SKM-1 (cell line): ENCODE measurements at regions not wholly inside any gene's neighbourhood (a gene's known extent, or its start where the extent isn't known, plus 50 kb on each side); places are given as distances from the start of the nearest gene placed in this dataset.

Experiments used
- DNase-seq: peaks from one replicate; lab custom pipeline; 2025; ENCODE audit not compliant: unreplicated experiment; lab: John Stamatoyannopoulos, UW

DNA sequence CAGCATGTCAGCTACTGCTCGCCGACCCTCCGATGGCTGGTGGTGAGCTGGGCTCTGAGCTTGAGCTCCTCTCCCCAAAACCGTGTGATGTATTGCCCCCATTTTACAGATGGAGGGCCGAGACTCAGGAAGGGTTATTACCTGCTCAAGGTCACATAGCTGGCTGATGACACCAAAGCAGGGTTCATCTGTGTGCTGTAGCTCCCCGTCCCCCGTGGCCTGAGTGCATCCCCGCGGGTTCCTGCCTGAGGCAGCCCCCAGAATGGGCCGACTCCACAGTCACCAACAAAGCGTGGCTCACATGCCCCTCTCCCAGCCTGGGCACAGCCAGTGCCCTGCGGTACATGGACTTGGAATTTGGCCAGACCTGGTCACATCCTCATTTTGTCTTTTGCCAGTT lies 198.6 kb downstream of the TFCP2L1 start:
- no peak for DNase-seq

DNA sequence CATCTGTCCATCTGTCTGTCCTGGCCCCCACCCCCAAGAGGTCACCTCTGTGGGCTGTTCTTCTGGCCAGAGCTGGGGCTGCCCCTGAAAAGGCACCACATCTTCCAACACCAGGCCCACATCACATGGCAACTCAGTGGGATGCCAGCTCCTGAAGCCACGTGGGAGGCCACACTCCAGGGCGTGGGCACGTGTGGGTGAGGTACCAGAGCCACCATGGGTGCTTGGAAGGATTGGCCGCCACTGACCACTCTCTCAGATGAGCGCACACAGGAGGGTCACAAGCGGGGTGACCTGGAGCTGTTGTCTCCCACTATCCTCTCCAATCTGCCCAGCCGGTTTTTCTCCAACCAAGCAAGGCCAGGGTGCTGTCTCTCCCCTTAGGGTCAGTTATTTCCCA lies 197.9 kb downstream of the TFCP2L1 start:
- DNase-seq = no peak

DNA sequence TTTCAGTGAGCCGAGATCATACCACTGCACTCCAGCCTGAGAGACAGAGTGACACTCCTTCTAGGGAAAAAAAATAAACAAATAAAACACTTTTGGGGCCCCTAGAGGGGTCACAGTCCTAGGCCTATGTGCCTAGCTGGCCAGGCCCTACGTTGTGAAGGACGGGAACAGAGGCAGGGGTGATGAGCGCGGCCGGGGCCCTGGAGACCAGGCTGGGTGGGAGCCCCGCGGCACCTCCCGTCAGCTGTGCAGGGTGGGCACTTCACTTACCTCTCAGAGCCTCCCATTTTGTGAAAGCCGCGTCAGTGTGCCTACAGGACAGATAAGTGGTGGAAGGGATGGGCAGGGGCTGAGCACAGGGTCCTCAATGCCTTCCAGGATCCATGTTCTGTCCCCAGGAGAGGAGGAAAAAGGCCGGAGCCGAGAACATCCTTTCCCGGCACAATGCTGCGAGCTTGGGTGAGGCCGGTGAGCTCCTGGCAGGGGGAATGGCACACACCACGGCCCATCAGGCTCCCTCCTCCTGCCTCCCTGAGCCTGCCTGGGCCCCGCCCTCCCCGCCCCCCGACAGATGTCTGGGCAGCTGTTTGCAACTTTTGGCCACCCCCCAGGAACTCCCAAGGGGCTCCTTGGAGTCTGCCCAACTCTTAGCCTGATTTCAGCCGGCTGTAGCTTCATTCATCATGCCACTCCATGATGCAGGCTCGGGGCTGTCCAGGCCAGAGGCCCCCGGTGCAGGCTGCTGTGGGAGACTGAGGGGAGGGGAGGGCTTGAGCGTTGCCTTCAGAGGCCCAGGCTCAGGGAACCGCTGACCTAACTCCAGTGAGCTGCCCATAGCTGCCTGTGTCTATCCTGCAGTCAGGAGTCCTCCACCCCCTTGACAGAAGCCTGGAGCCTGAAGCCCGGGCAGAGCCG lies 196.5 kb downstream of the TFCP2L1 start:
- DNase-seq = no peak

DNA sequence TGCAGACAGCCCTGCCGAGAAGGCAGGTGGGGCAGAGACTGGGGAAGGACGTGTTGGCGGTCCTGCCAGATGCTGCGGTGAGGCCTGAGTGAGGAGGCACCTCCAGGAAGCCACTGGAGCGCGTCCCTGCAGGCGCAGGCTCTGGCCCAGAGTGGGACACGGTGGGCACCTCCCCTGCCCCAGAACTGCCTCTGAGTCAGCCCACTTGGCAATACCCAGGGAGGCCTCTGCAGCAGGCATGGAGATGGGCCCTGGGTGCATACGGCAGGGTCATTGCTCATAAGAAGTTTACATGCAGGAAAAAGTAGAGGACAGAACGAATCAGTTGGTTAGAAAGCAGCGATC lies 195.9 kb downstream of the TFCP2L1 start:
- DNase-seq = no peak

DNA sequence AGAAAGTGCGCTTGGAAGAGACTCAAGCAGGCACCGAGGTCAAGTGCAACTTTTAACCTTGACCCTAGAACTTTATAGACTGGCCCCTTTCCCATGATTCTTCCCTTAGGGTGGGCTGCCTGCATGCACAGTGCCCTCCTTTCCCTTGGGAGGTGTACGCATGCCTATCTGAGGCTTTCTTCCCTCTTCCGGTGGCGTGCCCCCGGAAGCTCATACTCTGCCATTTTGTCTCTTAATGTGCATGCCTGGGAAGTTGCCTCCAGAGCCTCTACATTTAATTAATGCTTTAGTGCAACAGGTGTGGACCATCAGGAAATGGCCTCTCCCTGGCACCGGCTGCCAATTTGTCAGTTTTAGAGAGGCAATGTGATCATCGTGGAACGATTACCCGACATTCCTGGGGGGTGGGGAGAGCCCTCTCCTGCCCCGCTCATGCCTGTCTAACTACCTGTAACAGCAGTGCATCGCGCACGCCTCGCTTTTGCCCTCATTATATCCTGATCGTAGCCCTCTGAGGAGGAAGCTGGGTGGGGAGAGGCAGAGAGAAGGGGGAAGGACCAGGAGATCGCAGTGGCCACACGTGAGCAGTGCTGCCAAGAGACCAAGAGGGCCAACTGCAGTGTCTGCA lies 194.8 kb downstream of the TFCP2L1 start:
- no peak for DNase-seq

DNA sequence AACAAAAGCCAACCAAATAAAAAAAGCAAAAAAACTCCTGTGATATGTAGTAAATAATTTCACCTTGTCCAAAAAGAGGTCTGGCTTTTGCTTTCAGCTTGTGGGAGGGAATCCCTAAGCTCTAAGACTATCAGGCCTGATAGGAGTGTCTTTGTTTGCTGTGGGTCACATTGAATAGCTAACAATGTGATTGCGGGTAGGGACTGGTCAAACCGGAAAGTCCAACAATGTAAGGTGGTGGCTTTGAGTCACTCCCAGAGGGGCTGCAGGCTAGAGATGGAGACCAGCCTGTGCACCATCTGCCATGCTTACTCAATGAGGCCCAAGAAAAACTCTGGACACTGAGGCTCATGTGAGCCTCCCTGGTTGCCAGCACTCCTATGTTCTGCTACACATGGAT lies 192.9 kb downstream of the TFCP2L1 start:
- DNase-seq = no peak

DNA sequence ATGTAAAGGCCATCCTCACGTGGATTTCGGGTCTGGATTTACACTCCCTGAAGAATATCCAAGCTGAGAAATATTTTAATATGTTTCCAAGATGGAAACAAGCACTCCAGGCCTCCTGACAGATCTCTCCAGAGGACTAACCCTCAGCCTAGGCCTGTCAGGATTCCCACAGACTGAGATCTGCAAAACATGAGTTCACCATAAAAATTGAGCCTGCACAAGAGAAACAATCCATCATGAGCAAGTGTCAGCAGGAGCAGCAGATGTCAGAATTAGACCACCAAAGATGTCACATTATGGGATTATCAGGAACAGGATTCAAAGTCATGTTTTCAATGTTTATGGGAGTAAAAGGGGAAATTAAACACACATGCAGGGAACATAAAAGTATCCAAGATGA lies 191.3 kb downstream of the TFCP2L1 start:
- DNase-seq = no peak

DNA sequence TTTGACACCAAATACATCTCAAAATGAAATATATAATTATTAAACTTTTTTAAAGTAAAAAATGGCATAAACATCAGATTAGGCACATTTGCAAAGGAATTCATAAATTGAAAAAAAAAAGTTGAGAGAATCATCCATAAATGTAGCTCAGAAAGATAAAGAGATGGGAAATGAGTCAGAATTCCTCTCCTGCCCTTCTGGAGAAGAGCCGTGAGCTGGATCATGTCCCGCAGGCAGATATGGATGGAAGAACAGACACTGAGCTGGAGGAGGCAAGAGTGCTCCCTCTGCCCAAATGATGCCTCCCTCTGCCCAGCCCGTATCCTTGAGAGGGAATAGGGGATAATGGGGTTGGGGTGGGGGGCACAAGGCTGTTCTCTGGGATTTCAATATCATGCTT lies 190.9 kb downstream of the TFCP2L1 start:
- DNase-seq = no peak

DNA sequence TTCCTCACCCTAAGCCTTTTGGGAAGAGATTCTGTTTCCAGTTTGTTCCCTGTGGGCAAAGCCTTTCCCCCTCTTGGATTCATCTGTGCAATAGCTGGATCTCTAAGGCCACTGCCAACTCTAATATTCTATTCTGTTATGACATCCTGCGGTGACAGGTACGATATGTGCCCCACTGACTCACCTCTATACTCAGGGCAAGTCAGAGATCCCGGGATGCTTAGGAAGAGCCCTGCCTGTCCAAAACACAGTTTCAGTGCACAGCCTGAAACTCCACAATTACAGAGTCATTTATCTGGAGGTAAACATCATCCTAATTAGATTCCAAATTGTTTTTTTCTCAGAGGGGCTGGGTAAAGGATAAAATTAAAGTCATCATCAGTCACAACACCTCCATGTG lies 190.2 kb downstream of the TFCP2L1 start:
- DNase-seq = no peak

DNA sequence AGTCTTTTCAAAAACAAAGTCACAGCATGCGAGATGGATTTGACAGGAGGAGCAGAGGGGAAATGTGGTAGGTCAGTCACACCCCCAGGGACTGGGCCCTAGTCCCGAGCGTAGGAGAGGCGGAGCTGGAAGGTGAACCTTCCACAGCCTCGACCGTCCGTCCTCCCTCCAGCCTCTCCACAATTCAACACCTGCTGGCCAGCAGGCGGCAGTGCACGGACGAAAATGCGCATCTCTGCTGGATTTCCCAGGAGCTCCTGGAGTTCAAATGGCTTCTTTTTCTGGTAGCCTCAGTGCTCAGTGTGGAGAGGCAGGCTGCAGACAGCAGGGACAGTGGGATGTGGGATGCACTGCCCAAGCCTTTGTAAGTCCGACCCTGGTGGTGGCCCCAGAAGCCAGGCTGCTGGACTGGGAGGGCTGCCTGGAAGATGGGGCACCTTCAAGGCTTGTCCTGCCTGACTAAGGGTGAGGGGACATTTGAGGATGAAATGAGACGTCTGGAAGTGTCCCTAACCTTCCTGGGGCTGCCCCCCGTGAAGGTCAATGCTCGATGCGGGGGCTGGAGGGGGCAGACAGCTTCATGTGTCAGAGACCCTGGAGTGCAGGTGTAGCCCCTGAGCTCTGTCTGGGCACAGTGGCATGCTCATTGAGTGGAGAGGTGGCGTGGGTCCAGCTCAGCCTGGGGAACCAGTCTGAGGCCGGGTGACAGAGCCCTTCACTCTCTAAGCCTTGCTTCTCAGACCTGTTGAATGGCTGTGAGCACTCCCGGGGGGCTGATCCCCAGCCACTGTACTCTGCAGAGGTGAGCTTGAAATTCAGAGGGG lies 189.5 kb downstream of the TFCP2L1 start:
- DNase-seq = no peak

DNA sequence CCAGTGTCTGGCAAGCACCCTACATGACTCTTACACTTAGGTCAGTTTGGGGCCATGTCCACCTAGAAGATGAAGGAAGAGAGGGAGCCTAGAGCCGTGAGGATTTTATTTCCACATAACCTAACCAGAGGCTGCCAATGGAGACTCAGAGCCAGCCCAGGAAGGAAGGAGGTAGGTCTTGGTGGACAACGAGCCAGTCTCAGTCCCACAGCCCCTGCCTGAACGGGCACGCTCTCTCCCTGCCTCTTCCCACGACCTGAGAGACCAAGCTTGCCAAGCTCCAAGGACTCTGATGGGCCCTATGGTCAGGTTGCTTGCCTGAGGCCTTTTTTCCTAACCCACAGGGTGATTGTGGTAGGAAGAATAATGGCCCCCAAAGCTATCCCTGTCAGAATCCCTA lies 188.4 kb downstream of the TFCP2L1 start:
- no peak for DNase-seq

DNA sequence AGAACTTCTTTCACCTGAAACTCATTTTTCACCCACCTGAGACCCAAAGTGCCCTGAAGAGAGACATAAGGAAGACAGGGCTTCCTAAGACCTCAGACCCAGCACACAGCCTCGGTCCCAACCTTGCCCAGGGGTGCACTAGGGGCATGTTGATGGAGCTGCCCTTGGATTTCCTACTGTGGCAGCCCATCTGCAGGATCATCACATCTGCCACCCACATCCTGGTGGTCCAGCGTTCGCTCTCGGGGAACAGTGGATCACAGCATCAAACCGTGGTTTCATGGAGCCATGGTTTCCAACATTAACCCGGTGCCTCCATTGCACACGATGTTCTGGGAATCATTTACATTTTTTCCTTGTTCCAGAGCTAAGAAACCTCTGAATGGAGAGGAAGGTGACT lies 186.4 kb downstream of the TFCP2L1 start:
- DNase-seq = no peak

DNA sequence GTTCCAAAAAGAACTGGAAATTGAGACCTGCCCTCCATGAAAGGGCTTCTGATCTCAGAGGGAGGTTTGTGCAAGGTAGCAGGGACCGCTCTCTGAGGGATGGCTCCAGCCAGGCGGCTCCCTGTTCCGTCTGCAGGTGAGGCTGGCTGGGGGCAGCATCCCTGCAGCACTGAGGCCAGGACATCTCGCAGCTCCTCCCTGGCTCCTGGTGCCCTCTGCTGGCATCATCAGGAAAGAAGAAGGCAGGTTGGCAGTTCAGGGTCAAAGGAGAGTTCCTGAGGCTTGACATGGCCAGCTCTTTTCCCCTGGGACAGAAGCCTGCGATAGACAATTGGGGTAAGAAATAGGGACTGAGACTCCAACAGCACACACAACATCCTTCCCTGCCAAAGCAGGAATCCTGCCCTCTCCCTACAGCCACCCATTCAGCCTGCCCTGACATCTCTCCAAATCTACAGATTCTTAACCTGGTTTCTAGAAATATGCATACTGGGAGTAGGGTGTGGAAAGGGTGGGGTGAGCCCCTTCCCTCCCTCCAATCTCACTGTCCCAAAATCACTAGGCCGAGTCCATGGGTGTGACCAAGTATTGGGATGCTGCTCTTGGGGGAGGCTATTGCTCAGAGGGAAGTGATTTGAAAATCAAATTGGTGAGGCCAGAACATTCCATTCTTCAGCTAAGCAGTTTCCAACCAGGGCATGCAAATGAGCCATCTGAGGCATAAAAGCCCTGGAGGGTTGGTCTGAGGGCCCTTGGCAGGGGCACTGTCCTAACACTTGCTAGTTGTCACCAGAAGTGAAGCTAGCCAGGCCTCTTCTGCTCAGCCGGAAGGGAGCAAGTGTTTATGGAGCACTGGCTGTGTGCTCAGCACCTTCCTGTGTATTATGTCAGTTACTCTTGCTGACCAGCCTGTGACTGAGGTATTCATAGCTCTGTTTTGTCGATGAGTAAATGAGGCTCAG lies 185.4 kb downstream of the TFCP2L1 start:
- no peak for DNase-seq

DNA sequence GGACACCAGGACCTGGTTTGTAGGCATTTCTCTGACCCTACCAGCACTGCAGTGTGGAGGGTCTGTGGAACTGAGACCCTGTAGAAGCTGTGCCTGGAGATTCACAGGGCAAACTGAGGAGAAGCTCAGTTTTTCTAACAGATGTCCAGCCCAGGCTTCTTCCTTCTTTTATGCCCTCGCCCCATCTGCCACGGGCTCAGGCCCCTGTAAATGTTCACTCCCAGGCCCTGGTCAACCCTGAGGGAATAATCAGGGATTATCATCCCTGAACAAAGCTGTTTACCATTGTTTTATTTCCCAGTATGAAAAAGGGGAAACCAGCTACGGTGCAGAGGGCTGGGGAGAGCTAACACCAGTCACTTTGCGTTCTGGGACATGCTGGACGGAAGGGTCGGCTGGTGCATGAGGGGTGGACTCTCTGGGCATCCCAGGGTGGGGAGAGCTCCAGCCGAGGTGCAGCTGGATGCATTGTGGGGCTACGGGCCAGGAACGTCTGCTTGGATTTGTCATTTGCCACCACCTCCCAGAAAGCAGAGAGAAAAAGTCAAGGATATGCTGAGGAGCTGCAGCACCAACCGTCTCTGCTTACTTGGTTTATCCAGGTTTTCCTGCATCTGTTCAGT lies 183.8 kb downstream of the TFCP2L1 start:
- DNase-seq = no peak

DNA sequence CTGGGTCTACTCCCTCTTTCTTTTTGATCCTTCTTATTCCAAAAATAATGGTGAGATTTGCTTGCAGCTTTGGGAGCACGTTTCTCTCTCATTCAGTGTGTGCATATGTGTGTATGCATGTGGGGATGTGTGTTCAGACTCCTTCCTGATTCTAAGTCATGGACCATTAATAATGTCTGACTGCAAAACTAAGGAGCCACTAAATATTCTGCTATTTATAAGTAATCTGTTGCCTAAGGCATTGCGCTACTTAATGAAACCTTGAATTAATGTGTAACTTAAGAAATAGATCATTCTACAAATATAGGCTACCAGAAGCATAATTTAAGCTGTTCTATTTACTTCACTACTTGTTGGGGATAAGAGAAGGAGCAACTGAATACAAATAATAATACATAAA lies 182.1 kb downstream of the TFCP2L1 start:
- no peak for DNase-seq

DNA sequence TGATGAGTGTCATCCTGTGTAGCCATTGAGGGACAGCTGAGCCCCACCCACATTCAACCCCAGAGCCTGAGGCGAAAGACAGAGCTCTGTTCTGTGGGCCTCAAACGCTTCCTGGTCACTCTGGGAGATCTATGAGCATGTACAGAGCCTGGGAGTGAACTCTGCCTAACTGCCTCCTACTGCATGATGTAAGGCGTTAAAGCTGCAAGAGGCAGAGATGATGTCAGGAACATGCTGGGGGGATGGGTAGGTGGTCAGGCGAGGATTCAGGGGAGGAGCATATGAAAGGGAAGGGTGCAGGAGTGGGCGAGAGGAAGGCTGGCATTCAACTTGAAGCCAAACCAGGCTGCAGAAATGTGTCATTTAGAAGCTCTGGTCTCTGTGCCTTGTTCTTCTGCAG lies 181.0 kb downstream of the TFCP2L1 start:
- no peak for DNase-seq

DNA sequence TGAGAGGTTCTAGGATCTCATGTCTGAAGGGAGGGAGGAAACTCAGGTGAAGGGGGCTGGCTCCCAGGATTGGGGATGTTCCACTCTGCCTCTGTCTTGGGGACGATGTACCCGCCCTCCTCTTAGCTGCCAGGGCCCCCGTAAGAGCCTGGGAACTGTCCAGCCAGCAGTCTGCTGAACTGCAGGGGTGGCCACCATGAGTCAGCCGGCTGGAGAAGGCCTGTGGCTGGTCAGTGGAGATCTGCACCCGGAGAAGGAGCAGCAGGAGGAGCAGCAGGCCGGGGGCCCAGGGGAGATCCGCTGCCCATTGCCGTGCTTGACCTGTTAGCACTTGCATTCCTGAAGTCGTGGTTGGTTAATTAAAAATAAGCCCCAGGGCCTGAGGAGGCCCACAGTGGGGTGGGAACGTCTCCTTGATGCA lies 180.3 kb downstream of the TFCP2L1 start:
- no peak for DNase-seq

DNA sequence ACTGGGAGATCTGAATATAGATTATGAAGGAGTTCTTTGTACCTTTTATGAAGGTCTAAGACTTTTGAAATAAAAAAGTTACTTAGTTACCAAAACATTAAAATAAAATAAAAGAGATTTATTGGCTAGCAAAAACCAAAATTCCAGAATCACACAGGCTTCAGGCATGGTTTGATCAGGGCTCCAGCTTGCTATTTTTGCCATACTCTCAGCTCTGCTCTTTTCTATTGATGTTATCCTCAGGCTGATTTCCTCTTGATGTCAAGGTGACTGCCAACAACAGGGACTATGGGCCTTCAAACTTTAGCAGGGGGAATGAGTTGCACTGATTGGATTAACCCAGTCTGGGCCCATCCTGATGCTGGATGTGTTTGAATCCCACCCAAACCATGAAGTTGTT lies 174.1 kb downstream of the TFCP2L1 start:
- DNase-seq = no peak

DNA sequence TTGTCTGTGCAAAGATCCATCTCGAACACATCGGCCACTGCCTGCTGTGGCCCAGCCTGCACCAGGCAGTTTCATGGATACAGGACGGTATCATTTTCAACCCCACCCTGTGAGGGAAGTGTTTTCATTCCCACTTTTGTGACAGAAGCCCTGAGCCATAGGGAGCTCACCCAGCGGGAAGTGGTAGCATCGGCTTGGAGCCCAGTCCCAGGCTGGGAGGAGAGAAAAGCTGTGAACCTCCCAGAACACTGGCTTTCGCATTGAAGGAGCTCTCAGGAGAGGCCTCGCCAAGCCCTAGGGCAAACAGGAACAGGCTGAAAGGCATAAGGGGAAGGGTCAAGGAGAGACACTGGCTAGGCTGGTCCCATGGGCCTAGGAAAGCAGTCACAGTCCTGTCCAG lies 166.1 kb downstream of the TFCP2L1 start:
- no peak for DNase-seq

DNA sequence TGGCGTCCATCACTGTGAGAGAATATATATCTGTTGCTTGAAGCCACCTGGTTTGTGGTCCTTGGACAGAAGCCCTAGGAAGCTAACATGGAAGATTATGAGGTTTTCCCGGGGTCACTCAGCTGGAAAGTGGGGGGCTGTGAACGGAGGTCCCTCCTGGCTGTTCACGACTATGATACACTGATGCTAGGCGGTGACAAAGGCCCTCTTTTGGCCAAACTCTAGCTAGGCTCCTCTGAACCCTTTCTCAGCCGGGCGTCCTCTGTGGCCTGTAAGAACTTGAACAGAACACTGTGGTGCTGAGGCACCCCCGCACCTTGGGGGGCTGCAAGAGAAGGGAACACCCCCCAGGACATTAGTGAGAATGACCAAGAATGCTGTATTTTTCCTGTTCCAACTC lies 164.6 kb downstream of the TFCP2L1 start:
- no peak for DNase-seq
